GM12878 (cell line): ENCODE measurements at regions not wholly inside any gene's neighbourhood (a gene's known extent, or its start where the extent isn't known, plus 50 kb on each side); places are given as distances from the start of the nearest gene placed in this dataset.

ENCODE experiments used
- ATAC-seq: fragments of 200-7000 bp; cut with Tn5 transposase; 3 replicates; pipeline ENCODE4 v1.9.1; 2020; ENCODE audit warnings: mild to moderate bottlenecking, moderate library complexity
- BruUV-seq: library from RNA; stranded (reverse); fragments of 400-500 nt; replicated peaks from 2 replicates; lab custom pipeline; 2021; lab: Mats Ljungman, UMichigan
- CTCF ChIA-PET: fragments of 300-600 bp; sonication (Branson Sonifier 250); formaldehyde crosslinking; extraction: SDS; loops from one replicate; lab custom pipeline; 2021; ENCODE audit warnings: inconsistent platforms; lab: Yijun Ruan, JAX
- POLR2A ChIA-PET: fragments of 350-600 bp; formaldehyde crosslinking; extraction: SDS; loops from one replicate; lab custom pipeline; 2021; ENCODE audit warnings: inconsistent platforms; lab: Charles Lee
- RAD21 ChIA-PET: fragments of 300-600 bp; sonication (Branson Sonifier 250); formaldehyde crosslinking; loops from one replicate; lab custom pipeline; 2023; ENCODE audit warnings: antibody characterized with exemption; ENCODE audit not compliant: unreplicated experiment; lab: Charles Lee
- SMC1A ChIA-PET: fragments of 300-600 bp; sonication (Branson Sonifier 250); formaldehyde crosslinking; loops from one replicate; lab custom pipeline; 2023; ENCODE audit not compliant: unreplicated experiment, uncharacterized antibody; lab: Charles Lee
- DNase-seq: peaks from one replicate; pipeline ENCODE4 v3.0.0-alpha.2; 2011; ENCODE audit warnings: low read depth, low spot score
- FAIRE-seq: peaks from 3 replicates; lab custom pipeline; 2011; peaks lifted over from hg19 to GRCh38; lab: Jason Lieb, UNC
- H2AFZ ChIP-seq: 2 replicates; pipeline ENCODE4 v1.6.0; 2011; ENCODE audit warnings: low read depth, low read length, control low read depth; ENCODE audit not compliant: control insufficient read depth
- H3K27ac ChIP-seq: 2 replicates; pipeline ENCODE4 v1.5.1; 2011; ENCODE audit warnings: control low read depth; ENCODE audit not compliant: control insufficient read depth, insufficient read depth
- H3K27me3 ChIP-seq, 2 experiments: replicated peaks in 1 of 2; 2 replicates each; pipeline versions ENCODE4 v1.6.0 to v1.6.1; 2011; ENCODE audit warnings: low read length in 1 of 2; ENCODE audit not compliant: control insufficient read depth in 2 of 2, insufficient read depth in 2 of 2
- H3K36me3 ChIP-seq, 2 experiments: 2 replicates each; pipeline ENCODE4 v1.5.1; 2011; ENCODE audit warnings: low read length in 1 of 2; ENCODE audit not compliant: control insufficient read depth in 2 of 2, insufficient read depth in 2 of 2
- H3K4me1 ChIP-seq: 2 replicates; pipeline ENCODE4 v1.6.1; 2011; ENCODE audit warnings: mild to moderate bottlenecking, low read length, moderate library complexity, mixed read lengths; ENCODE audit not compliant: control insufficient read depth, insufficient read depth
- H3K4me2 ChIP-seq: 2 replicates; pipeline ENCODE4 v1.6.0; 2011; ENCODE audit warnings: control low read depth; ENCODE audit not compliant: control insufficient read depth, insufficient read depth
- H3K4me3 ChIP-seq: fragments of 200-600 bp; sonication (generic); 2 replicates; pipeline ENCODE4 v1.5.1; 2016
- H3K79me2 ChIP-seq: 2 replicates; pipeline ENCODE4 v1.6.0; 2011; ENCODE audit warnings: low read length; ENCODE audit not compliant: control insufficient read depth, insufficient read depth
- H3K9ac ChIP-seq: 2 replicates; pipeline ENCODE4 v1.8.0; 2011; ENCODE audit warnings: low read length, control low read depth, mixed read lengths; ENCODE audit not compliant: control insufficient read depth, insufficient read depth
- H3K9me3 ChIP-seq: replicated peaks from 3 replicates; pipeline ENCODE4 v1.5.1; 2011; ENCODE audit warnings: mild to moderate bottlenecking, low read length; ENCODE audit not compliant: control insufficient read depth, insufficient read depth
- H4K20me1 ChIP-seq: 2 replicates; pipeline ENCODE4 v1.6.0; 2011; ENCODE audit not compliant: control insufficient read depth, insufficient read depth
- CEBPB ChIP-seq, 2 experiments: fragments of 150-350 bp in 1 of 2; IDR thresholded peaks; 2 replicates each; pipeline ENCODE4 v1.6.1; 2012 to 2014; ENCODE audit warnings: low read depth in 2 of 2, low read length in 2 of 2, borderline replicate concordance in 1 of 2, inconsistent platforms in 1 of 2
- CHD1 ChIP-seq: IDR thresholded peaks from 2 replicates; pipeline ENCODE4 v1.6.1; 2012; ENCODE audit warnings: low read depth, low read length, improper control_type of control experiment
- ELK1 ChIP-seq: IDR thresholded peaks from 2 replicates; pipeline ENCODE4 v1.6.1; 2012; ENCODE audit warnings: low read depth, low read length, improper control_type of control experiment
- EP300 ChIP-seq, 2 experiments: fragments of 150-350 bp in 1 of 2; IDR thresholded peaks; 2 replicates each; pipeline ENCODE4 v1.6.1; 2011 to 2012; ENCODE audit warnings: low read depth in 2 of 2, low read length in 2 of 2, borderline replicate concordance in 1 of 2, improper control_type of control experiment in 1 of 2, inconsistent platforms in 1 of 2; ENCODE audit not compliant: control insufficient read depth in 1 of 2
- EZH2 ChIP-seq: IDR thresholded peaks from 2 replicates; pipeline ENCODE4 v1.6.1; 2012; ENCODE audit warnings: low read depth, mild to moderate bottlenecking, control low read depth, inconsistent platforms, low read length, borderline replicate concordance; ENCODE audit not compliant: control insufficient read depth
- GABPA ChIP-seq: IDR thresholded peaks from 2 replicates; pipeline ENCODE4 v1.6.1; 2014; ENCODE audit warnings: antibody characterized with exemption, low read depth, mild to moderate bottlenecking, inconsistent platforms
- HDAC2 ChIP-seq: fragments of 200-600 bp; sonication (generic); IDR thresholded peaks from 2 replicates; pipeline ENCODE4 v1.6.1; 2017
- SMC3 ChIP-seq: IDR thresholded peaks from 2 replicates; pipeline ENCODE4 v1.6.1; 2011; ENCODE audit warnings: low read length, improper control_type of control experiment, borderline replicate concordance
- ZNF274 ChIP-seq: IDR thresholded peaks from one replicate; pipeline ENCODE4 v1.8.0; 2011; ENCODE audit not compliant: insufficient read length, insufficient read depth
- whole genome bisulfite sequencing: methylation state at CpG from one replicate; pipeline ENCODE4 v1.1.6; 2016; ENCODE audit warnings: low lambda C conversion rate; ENCODE audit not compliant: insufficient replicate concordance, insufficient coverage; ENCODE audit errors: missing lambda C conversion rate; 5-methylcytosine and 5-hydroxymethylcytosine counted together
- in situ Hi-C: fragments of 300-500 bp; cut with MboI; formaldehyde crosslinking; loops from 9 replicates; pipeline ENCODE4 v1.14.3; 2018; ENCODE audit warnings: mixed read lengths
- intact Hi-C: fragments of 100-400 bp; cut with micrococcal nuclease; formaldehyde crosslinking; loops from one replicate; pipeline ENCODE4 v1.14.2; 2022; ENCODE audit not compliant: unreplicated experiment
- TF ChIP-seq, protein P1 (sequence below): fragments of 450-650 bp; IDR thresholded peaks from 2 replicates; pipeline ENCODE4 v1.6.1; 2016; ENCODE audit warnings: mild to moderate bottlenecking

GRCh38 chr4:25564836-25565235, 90.8 kb upstream of the SLC34A2 start (continued):
- TF ChIP-seq EZH2 = no peak

DNA sequence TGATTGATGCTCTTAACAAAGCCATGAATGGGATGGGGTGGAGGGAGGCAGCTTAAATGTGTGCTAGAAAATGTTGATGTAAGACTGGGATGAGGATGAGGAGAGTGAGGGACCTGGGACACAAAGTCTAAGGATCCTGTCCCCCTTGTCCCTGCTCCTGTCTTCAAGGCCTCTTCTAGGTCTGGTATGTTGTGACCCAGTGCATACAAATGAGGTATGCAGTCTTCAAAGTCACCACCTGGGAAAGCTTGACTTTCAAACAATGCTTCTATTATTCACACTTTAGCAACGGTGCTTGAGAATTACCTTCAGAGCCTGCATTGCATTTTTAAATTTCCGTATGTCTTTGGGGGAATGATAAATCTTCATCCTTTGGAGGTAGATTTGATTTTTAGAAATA, 88.4 kb upstream of the SLC34A2 start:
- Histone ChIP-seq H3K36me3 (no peaks in the 10 kb centered on the region), H3K4me3 (no peak overlapping the region), H3K9ac (no peak overlapping the region), H3K79me2 (no peaks in the 10 kb centered on the region), H3K27ac (no peak overlapping the region), H3K4me2 (no peak overlapping the region), H3K27me3 (no peaks in the 10 kb centered on the region; a peak in 1 of 4 replicates), H3K4me1 (no peaks in the 10 kb centered on the region), H2AFZ (no peak overlapping the region), H4K20me1 (no peaks in the 10 kb centered on the region), H3K9me3 (no peaks in the 10 kb centered on the region)
- SMC1A ChIA-PET = no interaction called here
- no peak for ATAC-seq
- TF ChIP-seq ELK1 (no peak), SMC3 (no peak), CHD1 (no peak), GABPA (no peak), CEBPB (IDR thresholded peaks at IDR 0.05; ENCODE audit: borderline replicate concordance in 1 of 2, low read depth in 2 of 2, low read length in 2 of 2) (no peak), EP300 (IDR thresholded peaks at IDR 0.05; ENCODE audit: borderline replicate concordance in 1 of 2, control insufficient read depth in 1 of 2, low read depth in 2 of 2, low read length in 2 of 2) (no peak), HDAC2 (no peak), ZNF274 (no peak)
- TF ChIP-seq, protein P1, sequence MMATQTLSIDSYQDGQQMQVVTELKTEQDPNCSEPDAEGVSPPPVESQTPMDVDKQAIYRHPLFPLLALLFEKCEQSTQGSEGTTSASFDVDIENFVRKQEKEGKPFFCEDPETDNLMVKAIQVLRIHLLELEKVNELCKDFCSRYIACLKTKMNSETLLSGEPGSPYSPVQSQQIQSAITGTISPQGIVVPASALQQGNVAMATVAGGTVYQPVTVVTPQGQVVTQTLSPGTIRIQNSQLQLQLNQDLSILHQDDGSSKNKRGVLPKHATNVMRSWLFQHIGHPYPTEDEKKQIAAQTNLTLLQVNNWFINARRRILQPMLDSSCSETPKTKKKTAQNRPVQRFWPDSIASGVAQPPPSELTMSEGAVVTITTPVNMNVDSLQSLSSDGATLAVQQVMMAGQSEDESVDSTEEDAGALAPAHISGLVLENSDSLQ = no peak
- DNase-seq = no peak
- CTCF ChIA-PET = no interaction called here
- intact Hi-C loops = no loop called here
- RAD21 ChIA-PET = no interaction called here
- POLR2A ChIA-PET = no interaction called here
- WGBS = 26% methylated on average over 2 of the region's 2 CpGs
- no peak for FAIRE-seq
- in situ Hi-C loops = no loop called here
- BruUV-seq = no TSS peak
